Naive thymus-derived CD4-positive, alpha-beta T cell (primary cell): ENCODE measurements at regions not wholly inside any gene's neighbourhood (a gene's known extent, or its start where the extent isn't known, plus 50 kb on each side); places are given as distances from the start of the nearest gene placed in this dataset.
"Not testable (repeated sequence)": the region's sequence is repeated elsewhere in the genome, so short reads cannot be mapped to it uniquely, and the experiment has no call there.

Source experiments
- ATAC-seq: fragments of 150-1000 bp; cut with Tn5 transposase; 2 replicates; pipeline ENCODE4 v1.10.0; 2021; ENCODE audit warnings: mild to moderate bottlenecking, moderate library complexity
- CTCF ChIA-PET: fragments of 350-600 bp; sonication (Branson Sonifier 250); formaldehyde crosslinking; loops from one replicate; lab custom pipeline; 2021; ENCODE audit warnings: antibody characterized with exemption; lab: Charles Lee
- POLR2A ChIA-PET: fragments of 350-600 bp; sonication (Branson Sonifier 250); formaldehyde crosslinking; loops from one replicate; lab custom pipeline; 2021; ENCODE audit warnings: antibody characterized with exemption, inconsistent platforms; lab: Charles Lee
- DNase-seq, 9 donors: peaks; one replicate each; pipeline versions ENCODE4 v3.0.0 to v3.0.0-alpha.2; 2020 to 2022; ENCODE audit warnings: mixed read lengths in 1 of 9
- H3K27ac ChIP-seq: one replicate; pipeline ENCODE4 v1.7.0; 2013; ENCODE audit warnings: mild to moderate bottlenecking, low read depth, low read length, moderate library complexity
- H3K27me3 ChIP-seq, 2 donors: one replicate each; pipeline ENCODE4 v1.7.0; 2013; ENCODE audit warnings: low read length in 2 of 2, mild to moderate bottlenecking in 2 of 2, moderate library complexity in 2 of 2; ENCODE audit not compliant: control insufficient read depth in 2 of 2, insufficient read depth in 2 of 2
- H3K36me3 ChIP-seq, 3 experiments: 1 replicate in 2 of 3; 2 replicates in 1 of 3; pipeline ENCODE4 v1.7.0; 2013; ENCODE audit warnings: low read length in 3 of 3, mild to moderate bottlenecking in 3 of 3, moderate library complexity in 1 of 3; ENCODE audit not compliant: insufficient read depth in 3 of 3, control insufficient read depth in 2 of 3
- H3K4me1 ChIP-seq, 2 donors: one replicate each; pipeline ENCODE4 v1.7.0; 2013; ENCODE audit warnings: low read length in 2 of 2, mild to moderate bottlenecking in 2 of 2, moderate library complexity in 1 of 2; ENCODE audit not compliant: control insufficient read depth in 2 of 2, insufficient read depth in 2 of 2
- H3K4me3 ChIP-seq: 2 replicates; pipeline ENCODE4 v1.7.0; 2013; ENCODE audit warnings: mild to moderate bottlenecking, low read length
- H3K9me3 ChIP-seq, 3 experiments: 1 replicate in 2 of 3; 2 replicates in 1 of 3; pipeline ENCODE4 v1.7.0; 2013; ENCODE audit warnings: low read length in 3 of 3; ENCODE audit not compliant: control insufficient read depth in 2 of 3
- H3K27ac Mint-ChIP-seq, 9 donors: one replicate each; pipeline ENCODE4 v1.8.0; 2020 to 2022; ENCODE audit warnings: mixed read lengths in 9 of 9, mild to moderate bottlenecking in 8 of 9, moderate library complexity in 5 of 9, inconsistent platforms in 2 of 9
- H3K27me3 Mint-ChIP-seq, 5 donors: one replicate each; pipeline ENCODE4 v1.8.0; 2021 to 2022; ENCODE audit warnings: mixed read lengths in 5 of 5, mild to moderate bottlenecking in 1 of 5
- H3K36me3 Mint-ChIP-seq, 5 donors: one replicate each; pipeline ENCODE4 v1.8.0; 2020 to 2022; ENCODE audit warnings: mixed read lengths in 5 of 5, mild to moderate bottlenecking in 3 of 5, inconsistent platforms in 1 of 5
- H3K4me1 Mint-ChIP-seq, 7 donors: one replicate each; pipeline ENCODE4 v1.8.0; 2020 to 2022; ENCODE audit warnings: mixed read lengths in 7 of 7, mild to moderate bottlenecking in 3 of 7, inconsistent platforms in 1 of 7
- H3K4me3 Mint-ChIP-seq, 10 donors: one replicate each; pipeline ENCODE4 v1.8.0; 2020 to 2022; ENCODE audit warnings: mild to moderate bottlenecking in 10 of 10, mixed read lengths in 10 of 10, moderate library complexity in 6 of 10, inconsistent platforms in 2 of 10
- H3K9me3 Mint-ChIP-seq, 11 donors: one replicate each; pipeline ENCODE4 v1.8.0; 2020 to 2022; ENCODE audit warnings: mixed read lengths in 11 of 11, mild to moderate bottlenecking in 4 of 11, inconsistent platforms in 1 of 11, moderate library complexity in 1 of 11
- intact Hi-C, 2 donors: fragments of 100-400 bp; cut with micrococcal nuclease; formaldehyde crosslinking; loops; one replicate each; pipeline ENCODE4 v1.15.1; 2023

DNA sequence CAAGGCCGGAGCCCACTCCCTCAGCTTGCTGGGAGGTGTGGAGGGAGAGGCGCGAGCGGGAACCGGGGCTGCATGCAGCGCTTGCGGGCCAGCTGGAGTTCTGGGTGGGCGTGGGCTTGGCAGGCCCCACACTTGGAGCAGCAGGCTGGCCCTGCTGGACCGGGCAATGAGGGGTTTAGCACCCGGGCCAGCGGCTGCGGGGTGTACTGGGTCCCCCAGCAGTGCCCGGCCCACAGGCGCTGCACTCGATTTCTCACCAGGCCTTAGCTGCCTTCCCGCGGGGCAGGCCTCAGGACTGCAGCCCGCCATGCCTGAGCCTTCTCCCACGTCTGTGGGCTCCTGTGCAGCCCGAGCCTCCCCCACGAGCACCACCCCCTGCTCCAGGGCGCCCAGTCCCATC, 62.3 kb upstream of the CNTLN start:
- CTCF ChIA-PET, H3K4me1 ChIP-seq, POLR2A ChIA-PET, H3K36me3 Mint-ChIP-seq, H3K27me3 ChIP-seq, ATAC-seq, H3K4me3 ChIP-seq, H3K9me3 Mint-ChIP-seq, DNase-seq, H3K27ac Mint-ChIP-seq, H3K36me3 ChIP-seq, H3K9me3 ChIP-seq, H3K4me3 Mint-ChIP-seq, H3K27ac ChIP-seq, intact Hi-C loops, H3K27me3 Mint-ChIP-seq, H3K4me1 Mint-ChIP-seq: not testable (repeated sequence)

DNA sequence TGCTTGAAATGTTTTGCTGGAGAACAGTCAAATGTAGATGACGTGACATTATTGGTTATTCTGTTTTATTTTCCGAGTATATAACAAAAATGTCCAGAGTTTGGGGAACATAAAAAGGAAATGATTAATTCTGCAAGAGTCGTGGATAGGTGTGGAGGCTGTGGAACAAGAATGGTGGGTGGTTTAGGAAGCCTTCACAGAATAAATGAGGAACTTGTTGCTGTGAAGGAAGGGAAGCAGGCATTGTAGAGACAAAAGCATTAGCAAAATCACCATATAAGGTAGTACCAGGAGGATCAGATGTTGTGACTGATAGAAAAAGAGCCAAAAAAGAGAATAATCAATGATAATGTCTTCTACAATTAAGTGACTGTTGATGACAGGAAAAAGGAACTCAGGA, 66.2 kb upstream of the CNTLN start:
- Mint-ChIP-seq H3K36me3 (no peaks in the 10 kb centered on the region), H3K27me3 (peaks cover 0 to 5% (median 0%) of the 10 kb centered on the region in 5 donors), H3K27ac (no peak overlapping the region), H3K4me3 (no peak overlapping the region), H3K9me3 (peaks cover 0 to 3% (median 0%) of the 10 kb centered on the region in 11 donors), H3K4me1 (no peaks in the 10 kb centered on the region)
- H3K4me3 ChIP-seq = no peak overlapping the region
- ChIA-PET POLR2A (no interaction called here), CTCF (no interaction called here)
- no peaks in the 10 kb centered on the region for H3K27me3 ChIP-seq
- intact Hi-C loops = no loop called here
- no peak for ATAC-seq
- no peak overlapping the region for H3K27ac ChIP-seq
- no peaks in the 10 kb centered on the region for H3K9me3 ChIP-seq
- H3K4me1 ChIP-seq = no peaks in the 10 kb centered on the region
- H3K36me3 ChIP-seq = no peaks in the 10 kb centered on the region
- DNase-seq = no peak

DNA sequence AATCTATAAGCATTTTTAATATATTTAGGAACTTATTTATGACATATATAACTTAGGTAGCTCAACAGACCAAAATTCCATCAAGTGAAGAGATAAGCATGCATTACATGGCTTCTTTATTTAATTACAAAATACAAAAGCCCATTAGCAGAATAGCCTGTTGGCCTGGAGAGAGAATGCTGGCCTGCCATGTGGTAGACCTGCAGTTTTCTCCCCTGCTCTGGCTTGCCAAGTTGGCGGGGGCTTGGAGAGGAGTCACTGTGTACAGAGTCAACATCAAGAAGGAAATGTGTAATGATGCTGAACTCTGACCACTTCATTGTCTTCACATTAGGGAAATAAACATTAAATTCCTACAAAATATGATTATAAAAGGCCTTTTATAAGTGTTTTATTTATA, 69.8 kb upstream of the CNTLN start:
- Mint-ChIP-seq H3K9me3 (peaks cover 0 to 3% (median 0%) of the 10 kb centered on the region in 11 donors), H3K27ac (no peak overlapping the region), H3K4me3 (no peak overlapping the region), H3K4me1 (no peaks in the 10 kb centered on the region), H3K36me3 (no peaks in the 10 kb centered on the region), H3K27me3 (no peaks in the 10 kb centered on the region)
- Histone ChIP-seq H3K27me3 (no peaks in the 10 kb centered on the region), H3K4me1 (no peaks in the 10 kb centered on the region), H3K27ac (no peak overlapping the region), H3K4me3 (no peak overlapping the region), H3K36me3 (no peaks in the 10 kb centered on the region), H3K9me3 (no peaks in the 10 kb centered on the region)
- DNase-seq (no peak), ATAC-seq (no peak)
- intact Hi-C loops = no loop called here
- CTCF ChIA-PET = no interaction called here
- POLR2A ChIA-PET = no interaction called here

DNA sequence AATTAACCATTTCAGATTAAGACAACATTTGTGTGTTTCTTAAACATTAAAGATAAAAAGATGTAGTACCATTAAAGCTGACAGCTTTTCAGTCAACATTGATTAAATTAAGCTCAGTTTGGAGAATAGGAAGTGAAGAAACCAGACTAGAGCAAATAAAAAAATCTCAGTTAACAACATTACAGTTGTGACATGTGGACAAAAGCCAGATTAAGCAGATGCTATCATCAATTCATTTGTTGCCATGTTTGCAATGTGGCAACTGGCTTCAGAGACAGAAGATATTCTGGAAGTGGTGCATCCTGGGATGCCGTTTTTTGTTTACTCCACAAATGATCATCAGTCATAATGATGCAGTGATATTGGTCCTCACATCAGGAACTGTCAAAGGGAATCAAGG, 70.3 kb upstream of the CNTLN start:
- CTCF ChIA-PET = no interaction called here

DNA sequence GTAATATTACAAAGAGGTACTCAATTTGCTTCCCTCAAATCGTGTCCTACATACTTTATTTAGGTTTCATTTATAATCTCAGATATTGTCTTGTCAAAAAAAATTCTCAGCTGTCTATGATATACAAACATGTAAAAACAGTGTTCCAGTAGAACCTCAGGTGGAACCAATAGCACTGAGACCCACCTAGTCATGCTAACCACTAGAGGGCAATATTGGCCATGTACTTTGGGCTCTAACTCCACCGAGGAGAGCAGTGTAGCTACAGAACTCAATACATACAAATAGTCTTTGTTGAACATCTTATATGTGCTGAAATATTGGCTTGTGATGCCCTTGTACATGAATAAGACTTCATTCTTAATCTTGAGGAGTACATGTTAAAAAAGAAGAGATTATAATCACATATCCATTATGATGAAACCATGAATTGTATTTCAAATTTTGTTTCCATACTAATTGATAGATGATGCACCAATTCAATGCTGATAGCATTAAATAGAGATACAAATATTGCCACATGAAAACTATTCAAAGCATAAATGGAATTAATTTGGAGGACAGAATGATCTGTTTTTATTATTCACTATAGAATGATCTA, 71.2 kb upstream of the CNTLN start:
- ATAC-seq (no peak), DNase-seq (no peak)
- POLR2A ChIA-PET = no interaction called here
- Mint-ChIP-seq H3K27me3 (no peaks in the 10 kb centered on the region), H3K9me3 (peaks cover 0 to 5% (median 0%) of the 10 kb centered on the region in 11 donors), H3K36me3 (no peaks in the 10 kb centered on the region), H3K4me1 (no peaks in the 10 kb centered on the region), H3K4me3 (no peak overlapping the region), H3K27ac (no peak overlapping the region)
- intact Hi-C loops = loop anchor here (1.0 to 2.0 kb wide), 2 partner anchors 399 to 400 kb away; no protein-coding TSS in a partner anchor
- CTCF ChIA-PET = no interaction called here
- Histone ChIP-seq H3K36me3 (no peaks in the 10 kb centered on the region), H3K4me3 (no peak overlapping the region), H3K27ac (no peak overlapping the region), H3K27me3 (no peaks in the 10 kb centered on the region), H3K4me1 (no peaks in the 10 kb centered on the region), H3K9me3 (no peaks in the 10 kb centered on the region)

More for the DNA sequence above, 70.3 kb upstream of the CNTLN start:
- Mint-ChIP-seq H3K27ac (no peak overlapping the region), H3K4me1 (no peaks in the 10 kb centered on the region), H3K36me3 (no peaks in the 10 kb centered on the region), H3K9me3 (peaks cover 0 to 4% (median 0%) of the 10 kb centered on the region in 11 donors), H3K4me3 (no peak overlapping the region), H3K27me3 (no peaks in the 10 kb centered on the region)
- DNase-seq (no peak), ATAC-seq (no peak)
- H3K4me1 ChIP-seq = no peaks in the 10 kb centered on the region
- H3K4me3 ChIP-seq = no peak overlapping the region
- H3K27ac ChIP-seq = no peak overlapping the region
- no peaks in the 10 kb centered on the region for H3K9me3 ChIP-seq
- intact Hi-C loops = no loop called here
- no peaks in the 10 kb centered on the region for H3K36me3 ChIP-seq
- POLR2A ChIA-PET = no interaction called here
- no peaks in the 10 kb centered on the region for H3K27me3 ChIP-seq

DNA sequence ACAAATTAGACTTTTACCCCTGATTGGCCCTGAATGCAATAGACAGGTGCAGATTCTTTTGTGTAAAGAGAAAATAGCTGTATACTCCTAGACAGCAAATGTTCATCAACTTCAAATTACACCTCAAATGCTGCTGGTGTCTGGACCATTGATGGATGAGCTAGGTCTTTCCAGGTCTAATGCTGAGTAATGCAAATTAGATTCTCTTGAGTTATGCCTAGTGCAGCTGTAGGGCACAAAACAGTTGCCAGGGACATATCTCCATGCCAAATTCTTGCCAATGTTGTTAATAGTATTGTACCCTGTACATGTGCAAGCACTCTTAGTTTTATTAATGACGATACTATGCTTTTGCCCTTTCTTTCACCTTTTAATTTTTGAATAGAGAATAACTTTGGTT, 72.3 kb upstream of the CNTLN start:
- H3K27ac ChIP-seq = no peak overlapping the region
- no peaks in the 10 kb centered on the region for H3K36me3 Mint-ChIP-seq
- ChIA-PET CTCF (no interaction called here), POLR2A (no interaction called here)
- no peak for DNase-seq
- H3K4me3 Mint-ChIP-seq = no peak overlapping the region
- H3K36me3 ChIP-seq = no peaks in the 10 kb centered on the region
- H3K4me1 Mint-ChIP-seq = no peaks in the 10 kb centered on the region
- intact Hi-C loops = loop anchor here in 1 of 2 donors (2.0 kb wide), 1 partner anchor 400 kb away; no protein-coding TSS in a partner anchor
- H3K9me3 Mint-ChIP-seq = peaks cover 0 to 9% (median 0%) of the 10 kb centered on the region in 11 donors
- no peak for ATAC-seq
- H3K4me3 ChIP-seq = no peak overlapping the region
- H3K4me1 ChIP-seq = no peaks in the 10 kb centered on the region
- no peaks in the 10 kb centered on the region for H3K27me3 ChIP-seq
- no peaks in the 10 kb centered on the region for H3K9me3 ChIP-seq
- H3K27me3 Mint-ChIP-seq = no peaks in the 10 kb centered on the region
- no peak overlapping the region for H3K27ac Mint-ChIP-seq

DNA sequence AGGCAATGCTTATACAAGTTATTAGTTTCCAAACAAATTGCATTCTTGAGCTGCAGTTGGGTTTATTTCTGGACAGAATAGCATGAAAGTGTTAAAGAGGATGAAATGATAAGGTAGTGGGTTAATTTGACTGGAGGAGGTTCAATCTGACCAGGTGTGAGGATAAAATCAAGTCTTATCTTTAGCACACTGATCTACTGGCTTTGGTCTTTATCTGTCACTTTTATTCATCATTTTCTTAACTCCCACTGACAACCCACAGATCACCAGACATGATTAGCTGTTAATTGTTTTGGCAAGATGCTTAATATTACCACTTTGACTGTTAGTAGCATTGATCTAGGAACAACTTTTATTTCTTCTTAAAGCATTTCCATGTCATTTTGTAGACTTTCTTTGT, 74.4 kb upstream of the CNTLN start:
- H3K4me3 Mint-ChIP-seq = no peak overlapping the region
- ChIA-PET POLR2A (no interaction called here), CTCF (no interaction called here)
- no peaks in the 10 kb centered on the region for H3K4me1 Mint-ChIP-seq
- intact Hi-C loops = no loop called here
- H3K27me3 Mint-ChIP-seq = no peaks in the 10 kb centered on the region
- no peak overlapping the region for H3K27ac Mint-ChIP-seq
- Histone ChIP-seq H3K27me3 (no peaks in the 10 kb centered on the region), H3K36me3 (no peaks in the 10 kb centered on the region), H3K4me3 (no peak overlapping the region), H3K4me1 (no peaks in the 10 kb centered on the region), H3K27ac (no peak overlapping the region), H3K9me3 (no peaks in the 10 kb centered on the region)
- no peak for DNase-seq
- peaks cover 0 to 15% (median 2%) of the 10 kb centered on the region in 11 donors for H3K9me3 Mint-ChIP-seq
- no peak for ATAC-seq
- no peaks in the 10 kb centered on the region for H3K36me3 Mint-ChIP-seq
